ENCODE measurements at regions not wholly inside any gene's neighbourhood (a gene's known extent, or its start where the extent isn't known, plus 50 kb on each side); places are given as distances from the start of the nearest gene placed in this dataset.

DNA sequence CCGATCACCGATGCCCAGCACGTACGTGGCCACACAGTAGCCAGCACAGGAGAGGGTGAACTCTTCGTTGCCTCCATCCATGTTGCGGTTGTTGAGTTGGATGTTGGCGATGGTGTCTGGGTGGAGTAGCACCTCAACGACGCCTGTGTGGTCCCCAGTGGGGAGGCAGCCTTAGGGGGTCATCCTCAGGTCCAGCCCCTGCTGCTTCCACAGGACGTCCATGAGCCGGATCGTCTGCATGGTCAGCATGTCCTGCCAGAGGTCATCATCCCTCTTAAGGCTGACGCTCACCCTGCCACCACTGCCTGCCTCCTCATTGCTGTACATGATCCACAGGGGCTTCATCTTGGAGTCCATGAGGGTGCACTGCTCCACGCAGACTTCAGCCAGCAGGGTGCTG, 369.3 kb downstream of the CMPK2 start:
- Mint-ChIP-seq H3K9me3 (no peaks in the 10 kb centered on the region), H3K4me3 (no peak overlapping the region), H3K4me1 (peaks cover 3 to 6% of the 10 kb centered on the region in 2 experiments), H3K27me3 (ENCODE audit: low read depth) (no peaks in the 10 kb centered on the region), H3K36me3 (ENCODE audit: insufficient read depth in 1 of 3, low read depth in 3 of 3) (no peaks in the 10 kb centered on the region), H3K27ac (no peak overlapping the region)
- Histone ChIP-seq H2BK120ac (ENCODE audit: low read depth, low read length, poor library complexity, severe bottlenecking) (no peak overlapping the region), H4K20me1 (ENCODE audit: control insufficient read depth, insufficient read depth, insufficient read length) (no peaks in the 10 kb centered on the region), H3K4me2 (ENCODE audit: insufficient read depth, insufficient read length, low read length) (no peak overlapping the region), H3K79me1 (ENCODE audit: insufficient read depth, low read depth, low read length, poor library complexity, severe bottlenecking) (no peaks in the 10 kb centered on the region), H4K91ac (ENCODE audit: insufficient read length, low read depth, low read length) (no peak overlapping the region), H4K5ac (ENCODE audit: insufficient read length, low read depth, low read length) (no peak overlapping the region), H3K23me2 (ENCODE audit: insufficient read length, low read depth, low read length, poor library complexity, severe bottlenecking) (no peaks in the 10 kb centered on the region), H3K27ac (ENCODE audit: insufficient read length, low read depth, low read length) (no peak overlapping the region), H3K79me2 (ENCODE audit: insufficient read depth, low read length) (0 out of 2 replicates have a peak, but pooled peaks cover 1% of the 10 kb centered on the region), H3K14ac (ENCODE audit: insufficient read depth, low read length) (no peak overlapping the region), H4K8ac (replicated peaks; ENCODE audit: insufficient read length, low read depth, low read length) (no peak overlapping the region), H3K9me3 (ENCODE audit: control insufficient read depth, low read depth, low read length) (no peaks in the 10 kb centered on the region), H2BK20ac (ENCODE audit: low read depth, low read length, poor library complexity, severe bottlenecking) (no peak overlapping the region), H3K56ac (ENCODE audit: insufficient read length, low read depth, low read length) (no peak overlapping the region), H3K23ac (ENCODE audit: insufficient read length, low read depth, low read length) (no peak overlapping the region), H2BK12ac (ENCODE audit: insufficient read length, low read depth, low read length) (no peak overlapping the region), H3K4ac (ENCODE audit: low read depth, low read length) (no peak overlapping the region), H2BK15ac (ENCODE audit: low read depth, low read length) (no peak overlapping the region), H3K18ac (ENCODE audit: insufficient read length, low read depth, low read length) (no peak overlapping the region), H3K27me3 (ENCODE audit: insufficient read depth, low read length) (no peaks in the 10 kb centered on the region), H2BK5ac (ENCODE audit: insufficient read length, low read length) (no peak overlapping the region), H3T11ph (ENCODE audit: low read length) (no peak overlapping the region), H3K4me1 (ENCODE audit: insufficient read depth, low read length) (no peaks in the 10 kb centered on the region), H3K9ac (ENCODE audit: extremely low read depth, insufficient read length, low read length) (no peak overlapping the region), H2AFZ (ENCODE audit: low read length) (no peak overlapping the region), H2AK5ac (ENCODE audit: insufficient read length, low read length) (no peak overlapping the region)
- TF ChIP-seq, protein P1, sequence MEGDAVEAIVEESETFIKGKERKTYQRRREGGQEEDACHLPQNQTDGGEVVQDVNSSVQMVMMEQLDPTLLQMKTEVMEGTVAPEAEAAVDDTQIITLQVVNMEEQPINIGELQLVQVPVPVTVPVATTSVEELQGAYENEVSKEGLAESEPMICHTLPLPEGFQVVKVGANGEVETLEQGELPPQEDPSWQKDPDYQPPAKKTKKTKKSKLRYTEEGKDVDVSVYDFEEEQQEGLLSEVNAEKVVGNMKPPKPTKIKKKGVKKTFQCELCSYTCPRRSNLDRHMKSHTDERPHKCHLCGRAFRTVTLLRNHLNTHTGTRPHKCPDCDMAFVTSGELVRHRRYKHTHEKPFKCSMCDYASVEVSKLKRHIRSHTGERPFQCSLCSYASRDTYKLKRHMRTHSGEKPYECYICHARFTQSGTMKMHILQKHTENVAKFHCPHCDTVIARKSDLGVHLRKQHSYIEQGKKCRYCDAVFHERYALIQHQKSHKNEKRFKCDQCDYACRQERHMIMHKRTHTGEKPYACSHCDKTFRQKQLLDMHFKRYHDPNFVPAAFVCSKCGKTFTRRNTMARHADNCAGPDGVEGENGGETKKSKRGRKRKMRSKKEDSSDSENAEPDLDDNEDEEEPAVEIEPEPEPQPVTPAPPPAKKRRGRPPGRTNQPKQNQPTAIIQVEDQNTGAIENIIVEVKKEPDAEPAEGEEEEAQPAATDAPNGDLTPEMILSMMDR (conservative IDR thresholded peaks at IDR 0.05): no peak
- DNase-seq: no peak
- no CpG with 5 or more reads among the region's 14 CpGs for WGBS (ENCODE audit: extremely low coverage, insufficient read length, low lambda C conversion rate)

Data from H9 (cell line).